G401 (cell line): ENCODE measurements at regions not wholly inside any gene's neighbourhood (a gene's known extent, or its start where the extent isn't known, plus 50 kb on each side); places are given as distances from the start of the nearest gene placed in this dataset.
"Not testable (repeated sequence)": the region's sequence is repeated elsewhere in the genome, so short reads cannot be mapped to it uniquely, and the experiment has no call there.

Source experiments
- DNase-seq: peaks from one replicate; pipeline ENCODE4 v3.0.0-alpha.2; 2015; ENCODE audit warnings: low spot score
- in situ Hi-C: cut with HindIII; loops from 2 replicates; pipeline ENCODE4 v1.10.0; 2016; ENCODE audit warnings: low sequenced_read_pairs, mixed read lengths

DNA sequence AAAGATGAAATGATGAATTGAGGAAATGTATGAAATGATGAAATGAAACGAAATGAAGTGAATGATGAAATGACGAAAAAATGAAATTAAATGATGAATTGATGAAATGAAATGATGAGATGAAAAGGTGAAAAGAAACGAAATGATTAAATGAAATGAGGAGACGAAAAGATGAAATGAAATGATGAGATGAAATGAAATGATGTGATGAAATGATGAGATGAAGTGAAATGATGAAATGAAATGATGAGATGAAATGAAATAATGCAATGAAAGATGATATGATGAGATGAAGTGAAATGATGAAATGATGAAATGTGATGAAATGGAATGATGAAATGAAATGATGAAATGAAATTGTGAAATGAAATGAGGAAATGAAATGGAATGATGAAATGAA, 469.7 kb downstream of the FAM72C start:
- in situ Hi-C loops = not testable (repeated sequence)

DNA sequence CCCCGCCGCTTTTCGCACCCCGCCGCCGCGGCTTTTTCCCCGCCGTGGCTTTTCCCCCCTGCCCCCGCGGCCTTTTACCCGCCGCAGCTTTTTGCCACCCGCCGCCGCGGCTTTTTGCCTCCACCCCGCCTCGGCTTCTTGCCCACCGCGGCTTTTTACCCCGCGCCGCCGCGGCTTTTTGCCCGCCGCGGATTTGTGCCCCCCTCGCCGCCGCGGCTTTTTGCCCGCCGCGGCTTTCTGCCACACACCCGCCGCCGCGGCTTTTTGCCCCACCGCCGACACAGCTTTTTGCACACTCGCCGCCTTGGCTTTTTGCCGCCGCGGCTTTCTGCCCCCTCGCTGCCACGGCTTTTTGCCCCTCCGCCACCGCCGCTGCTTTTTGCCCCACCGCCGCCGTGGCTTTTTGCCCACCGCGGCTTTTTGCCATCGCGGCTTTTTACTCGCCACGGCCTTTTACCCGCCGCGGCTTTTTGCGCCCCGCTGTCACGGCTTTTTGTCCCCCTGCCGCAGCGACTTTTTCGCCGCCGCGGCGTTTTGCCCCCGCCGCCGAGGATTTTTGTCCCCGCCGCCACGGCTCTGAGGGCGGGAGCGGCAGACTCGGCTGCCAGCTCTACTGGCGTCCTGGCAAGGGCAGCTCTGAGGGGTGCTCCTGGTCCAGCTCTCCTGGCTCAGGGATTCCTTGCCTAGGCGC, 473.6 kb downstream of the FAM72C start:
- in situ Hi-C loops, DNase-seq: not testable (repeated sequence)

More for the DNA sequence above, 469.7 kb downstream of the FAM72C start:
- not testable (repeated sequence) for DNase-seq

DNA sequence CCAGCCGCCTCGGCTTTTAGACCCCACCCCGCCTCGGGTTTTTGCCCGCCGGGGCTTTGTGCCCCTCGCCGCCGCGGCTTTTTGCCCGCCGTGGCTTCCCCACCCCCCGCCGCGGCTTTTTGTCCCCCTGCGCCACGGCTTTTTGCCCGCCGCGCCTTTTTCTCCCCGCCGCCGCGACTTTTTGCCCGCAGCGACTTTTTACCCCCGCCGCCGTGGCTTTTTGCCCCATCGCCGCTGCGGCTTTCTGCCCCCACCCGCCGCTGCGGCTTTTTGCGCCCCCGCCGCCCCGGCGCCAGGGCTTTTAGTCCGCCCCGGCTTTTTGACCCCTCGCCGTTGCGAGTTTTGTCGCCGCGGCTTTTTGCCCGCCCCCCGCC, 474.4 kb downstream of the FAM72C start:
- DNase-seq = no peak

DNA sequence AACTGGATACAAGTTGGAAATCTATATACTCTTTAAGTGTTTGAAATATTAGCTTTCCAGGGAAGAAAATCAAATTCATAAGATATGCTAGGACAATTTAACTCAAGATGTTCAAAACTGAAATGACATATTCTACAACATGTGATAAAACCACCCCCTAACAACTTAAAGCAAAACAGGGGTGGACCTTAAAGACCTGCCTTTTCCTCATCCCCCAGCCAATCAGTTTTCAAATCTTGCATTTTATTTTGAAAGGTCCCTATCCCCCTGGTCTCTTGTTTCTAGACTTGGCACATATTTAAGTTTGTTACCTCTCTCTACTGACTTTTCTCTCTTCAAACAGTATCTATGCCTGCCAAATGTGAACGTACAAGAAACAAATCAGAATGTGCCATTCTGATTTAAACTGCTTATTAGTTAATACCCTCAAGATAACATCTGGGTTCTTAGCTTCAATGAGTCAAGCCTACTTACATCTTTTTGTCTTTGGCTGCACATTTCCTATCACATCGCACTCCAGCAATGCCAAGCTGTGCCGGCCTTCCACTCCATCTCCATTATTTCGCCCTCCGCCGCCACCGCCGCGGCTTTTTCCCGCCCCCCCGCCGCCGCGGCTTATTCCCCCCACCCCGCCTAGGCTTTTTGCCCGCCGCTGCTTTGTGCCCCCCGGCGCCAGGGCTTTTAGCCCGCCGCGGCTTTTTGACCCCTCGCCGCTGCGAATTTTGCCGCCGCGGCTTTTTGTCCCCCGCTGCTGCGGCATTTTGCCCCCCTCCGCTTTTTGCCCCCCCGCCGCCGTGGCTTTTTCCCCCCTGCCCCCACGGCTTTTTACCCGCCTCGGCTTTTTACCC, 475.0 kb downstream of the FAM72C start:
- in situ Hi-C loops = not testable (repeated sequence)

More for the DNA sequence above, 474.4 kb downstream of the FAM72C start:
- in situ Hi-C loops = no loop called here

More for the DNA sequence above, 475.0 kb downstream of the FAM72C start:
- DNase-seq = not testable (repeated sequence)
